ENCODE measurements at regions not wholly inside any gene's neighbourhood (a gene's known extent, or its start where the extent isn't known, plus 50 kb on each side); places are given as distances from the start of the nearest gene placed in this dataset.
A peak's percentile ranks its signal among the peaks of the same experiment; 100 is the strongest.

DNA sequence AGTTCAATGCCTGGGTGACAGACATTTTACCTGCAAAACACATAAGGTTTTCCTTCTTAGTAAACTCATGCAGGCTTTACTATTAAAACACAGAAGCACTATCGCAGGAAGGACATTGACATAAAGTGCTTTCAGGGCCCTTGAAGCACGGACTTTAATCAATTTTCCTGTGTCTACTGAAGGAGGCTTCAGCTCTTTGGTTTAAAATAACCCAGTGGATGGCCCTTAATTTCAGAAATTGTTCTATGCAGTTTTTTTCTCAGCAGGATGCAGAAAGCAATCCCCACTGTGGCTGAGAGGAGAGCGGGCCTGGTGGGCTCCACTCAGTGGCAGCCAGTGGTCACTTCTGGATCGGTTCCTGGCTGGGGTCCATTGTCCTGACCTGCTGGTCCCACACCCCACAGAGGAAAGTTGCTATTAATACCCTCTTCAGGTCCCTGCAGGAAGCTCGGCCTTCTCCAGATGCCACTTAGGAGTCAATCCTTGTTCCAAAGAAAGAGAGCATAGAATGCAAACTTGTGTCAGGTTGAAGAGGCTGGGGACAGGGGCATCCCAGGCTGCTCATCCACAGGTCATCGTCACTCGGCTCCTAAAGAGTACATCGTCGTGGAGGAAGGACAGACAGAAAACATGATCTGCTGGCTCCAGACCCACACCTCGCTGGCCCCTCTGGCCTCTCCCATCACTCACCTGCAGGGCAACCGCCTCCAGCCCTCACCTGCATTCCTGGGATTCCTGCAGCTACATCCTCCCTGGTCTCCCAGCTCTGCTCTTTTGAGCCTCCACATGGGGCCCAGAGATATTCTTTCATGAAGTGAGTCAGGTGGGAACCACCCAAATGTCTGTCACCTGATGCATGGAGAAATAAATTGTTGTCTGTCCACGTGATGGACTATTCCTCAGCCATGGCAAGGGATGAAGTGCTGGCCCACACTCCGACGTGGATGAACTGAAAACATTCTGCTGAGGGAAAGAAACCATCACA, 153.1 kb downstream of the PSMG1 start:
- TF ChIP-seq TAF1 (IDR thresholded peaks at IDR 0.05; ENCODE audit: low read depth) (no peak), CREB1 (IDR thresholded peaks at IDR 0.05; ENCODE audit: low read depth) (no peak), EP300 (IDR thresholded peaks at IDR 0.05; ENCODE audit: borderline replicate concordance) (peak; percentile 89), TCF12 (IDR thresholded peaks at IDR 0.05; ENCODE audit: low read depth) (peak; percentile 90), TEAD4 (IDR thresholded peaks at IDR 0.05) (peak; percentile 100), RAD21 (IDR thresholded peaks at IDR 0.05; ENCODE audit: low read depth) (peak; percentile 20; the same call in 1 of the 2 replicates), FOXM1 (IDR thresholded peaks at IDR 0.05; ENCODE audit: borderline replicate concordance, low read depth) (peak; percentile 72), USF1 (IDR thresholded peaks at IDR 0.05) (peak; percentile 92), YY1 (IDR thresholded peaks at IDR 0.05; ENCODE audit: low read depth) (peak; percentile 56; the same call in 1 of the 2 replicates)
- TF ChIP-seq, protein P1, sequence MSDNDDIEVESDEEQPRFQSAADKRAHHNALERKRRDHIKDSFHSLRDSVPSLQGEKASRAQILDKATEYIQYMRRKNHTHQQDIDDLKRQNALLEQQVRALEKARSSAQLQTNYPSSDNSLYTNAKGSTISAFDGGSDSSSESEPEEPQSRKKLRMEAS (IDR thresholded peaks at IDR 0.05): peak; percentile 89

All from Ishikawa (cell line).